GM19240 (cell line): ENCODE measurements at regions not wholly inside any gene's neighbourhood (a gene's known extent, or its start where the extent isn't known, plus 50 kb on each side); places are given as distances from the start of the nearest gene placed in this dataset.

ENCODE experiments used
- DNase-seq: peaks from one replicate; pipeline ENCODE4 v3.0.0; 2011; ENCODE audit warnings: low spot score; ENCODE audit not compliant: insufficient read length

GRCh38 chr4:74682567-74683359, 111.6 kb downstream of the BTC start:
- DNase-seq: no peak

GRCh38 chr4:74692972-74693371, 101.4 kb downstream of the BTC start:
- DNase-seq: no peak
